Adrenal gland (tissue), 5 donors: ENCODE measurements at regions not wholly inside any gene's neighbourhood (a gene's known extent, or its start where the extent isn't known, plus 50 kb on each side); places are given as distances from the start of the nearest gene placed in this dataset.

Experiments
- CTCF ChIP-seq, 6 experiments: fragments of 450-650 bp in 4 of 6; fragments of 200-600 bp in 2 of 6; sonication (generic) in 1 of 6; IDR thresholded peaks; 1 replicate in 5 of 6; 2 replicates in 1 of 6; pipeline versions ENCODE4 v1.5.1 to v1.8.0; 2016 to 2021; ENCODE audit warnings: antibody characterized with exemption in 6 of 6, mild to moderate bottlenecking in 2 of 6, moderate library complexity in 1 of 6
- POLR2A ChIP-seq, 2 donors: fragments of 450-650 bp; IDR thresholded peaks; one replicate each; pipeline ENCODE4 v1.6.1; 2017; ENCODE audit warnings: antibody characterized with exemption in 2 of 2, mild to moderate bottlenecking in 2 of 2, moderate library complexity in 1 of 2
- donor health status: DM: no; HTN: no; CAD: no.

- TF ChIP-seq CTCF (IDR thresholded peaks at IDR 0.05) (no peak), POLR2A (IDR thresholded peaks at IDR 0.05) (no peak)
Measured at GRCh38 chr3:147015334-147015733, 391.0 kb downstream of the ZIC4 start.
